ENCODE measurements at regions not wholly inside any gene's neighbourhood (a gene's known extent, or its start where the extent isn't known, plus 50 kb on each side); places are given as distances from the start of the nearest gene placed in this dataset.

DNA sequence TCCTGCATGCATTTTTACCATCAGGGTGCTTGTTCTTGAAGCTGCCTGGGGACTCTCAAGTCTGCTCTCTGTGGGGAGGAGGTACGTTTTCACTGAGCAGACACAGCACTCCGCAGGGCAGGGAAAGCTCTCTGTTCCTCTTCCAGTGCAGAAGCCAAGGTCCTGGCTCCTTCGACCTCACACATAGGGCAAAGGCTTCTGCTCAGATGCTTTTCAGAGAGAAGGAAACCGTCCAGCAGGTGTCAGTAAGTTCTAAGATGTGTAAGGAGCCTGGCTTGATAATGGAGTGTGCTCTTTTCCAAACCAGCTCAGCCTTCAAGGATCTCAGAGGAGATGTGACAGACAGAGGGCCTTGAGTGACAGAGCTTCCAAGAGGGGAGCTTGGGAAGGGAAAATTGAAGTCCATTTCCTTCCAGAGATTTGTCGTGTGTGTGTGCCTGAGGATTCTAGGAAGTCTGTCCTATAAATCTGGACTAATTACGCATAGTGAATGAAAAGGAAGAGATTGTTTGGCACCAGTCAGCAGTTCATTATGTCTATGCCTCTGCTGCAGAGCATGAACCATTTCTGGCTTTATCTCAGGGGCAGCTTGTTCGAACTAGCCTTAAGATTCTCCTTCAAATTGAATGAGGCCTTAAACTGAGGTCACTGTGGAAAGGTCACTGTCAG lies 67.3 kb upstream of the UPP2 start:
- intact Hi-C loops (cut with micrococcal nuclease) = loop anchor here (1.0 to 5.0 kb wide), 3 partner anchors 423 to 720 kb away; partner anchors contain the start of genes CCDC148 and PKP4
- peak; percentile 97 for ATAC-seq
- no peaks in the 10 kb centered on the region for H3K27me3 ChIP-seq (ENCODE audit: insufficient read depth, low read length)
- POLR2A ChIA-PET = no interaction called here
- H4K20me1 ChIP-seq (ENCODE audit: insufficient read depth) = no peaks in the 10 kb centered on the region
- CTCF ChIA-PET = interaction anchor here (0.6 to 3.6 kb wide), 6 partner anchors 10 to 720 kb away, joined by 3 to 43 read pairs (median 13); no protein-coding TSS in a partner anchor
- H2AFZ ChIP-seq (ENCODE audit: low read depth, low read length, poor library complexity, severe bottlenecking) = no peak overlapping the region
- no peak overlapping the region for H3K4me3 ChIP-seq (replicated peaks in 1 of 2; ENCODE audit: low read depth in 1 of 2, low read length in 2 of 2)
- H3K79me2 ChIP-seq (ENCODE audit: insufficient read depth, low read length) = no peaks in the 10 kb centered on the region
- H3K9me2 ChIP-seq (ENCODE audit: insufficient read depth) = no peaks in the 10 kb centered on the region
- TF ChIP-seq, protein P1, sequence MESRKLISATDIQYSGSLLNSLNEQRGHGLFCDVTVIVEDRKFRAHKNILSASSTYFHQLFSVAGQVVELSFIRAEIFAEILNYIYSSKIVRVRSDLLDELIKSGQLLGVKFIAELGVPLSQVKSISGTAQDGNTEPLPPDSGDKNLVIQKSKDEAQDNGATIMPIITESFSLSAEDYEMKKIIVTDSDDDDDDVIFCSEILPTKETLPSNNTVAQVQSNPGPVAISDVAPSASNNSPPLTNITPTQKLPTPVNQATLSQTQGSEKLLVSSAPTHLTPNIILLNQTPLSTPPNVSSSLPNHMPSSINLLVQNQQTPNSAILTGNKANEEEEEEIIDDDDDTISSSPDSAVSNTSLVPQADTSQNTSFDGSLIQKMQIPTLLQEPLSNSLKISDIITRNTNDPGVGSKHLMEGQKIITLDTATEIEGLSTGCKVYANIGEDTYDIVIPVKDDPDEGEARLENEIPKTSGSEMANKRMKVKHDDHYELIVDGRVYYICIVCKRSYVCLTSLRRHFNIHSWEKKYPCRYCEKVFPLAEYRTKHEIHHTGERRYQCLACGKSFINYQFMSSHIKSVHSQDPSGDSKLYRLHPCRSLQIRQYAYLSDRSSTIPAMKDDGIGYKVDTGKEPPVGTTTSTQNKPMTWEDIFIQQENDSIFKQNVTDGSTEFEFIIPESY (IDR thresholded peaks at IDR 0.05; ENCODE audit: extremely low read depth, insufficient replicate concordance, low read length) = no peak
- TF ChIP-seq CTCF (IDR thresholded peaks at IDR 0.05 in 2 of 3, conservative IDR thresholded peaks at IDR 0.05 in 1 of 3; ENCODE audit: borderline replicate concordance in 1 of 3, insufficient read depth in 1 of 3, low read depth in 2 of 3, low read length in 2 of 3) (peak; percentile 59 to 70 (median 60)), RAD21 (IDR thresholded peaks at IDR 0.05; ENCODE audit: low read depth) (peak; percentile 84)
- no peaks in the 10 kb centered on the region for H3K9me3 ChIP-seq (ENCODE audit: control insufficient read depth in 1 of 2, insufficient read depth in 1 of 2, low read depth in 1 of 2, low read length in 2 of 2)
- RAD21 ChIA-PET (ENCODE audit: low non-redundant PET in 1 of 2, low total read pairs in 2 of 2, uncharacterized antibody in 2 of 2, unreplicated experiment in 2 of 2) = interaction anchor here (1.1 to 1.5 kb wide), 5 partner anchors 711 to 720 kb away, joined by 3 to 8 read pairs (median 4); no protein-coding TSS in a partner anchor
- H3K9ac ChIP-seq (ENCODE audit: low read length) = no peak overlapping the region
- H3K4me2 ChIP-seq (ENCODE audit: low read length) = no peak overlapping the region
- BruUV-seq (replicated peaks) = no TSS peak
- DNase-seq (ENCODE audit: low read depth, low spot score) = peak; percentile 53
- no peaks in the 10 kb centered on the region for H3K4me1 ChIP-seq (ENCODE audit: control insufficient read depth in 1 of 2, insufficient read depth in 2 of 2, low read length in 2 of 2)
- H3K36me3 ChIP-seq (ENCODE audit: control insufficient read depth in 1 of 2, insufficient read depth in 2 of 2, low read length in 2 of 2) = no peaks in the 10 kb centered on the region
- H3K27ac ChIP-seq (ENCODE audit: low read depth, low read length) = no peak overlapping the region
